IPS DF 19.7 (cell line): ENCODE measurements at regions not wholly inside any gene's neighbourhood (a gene's known extent, or its start where the extent isn't known, plus 50 kb on each side); places are given as distances from the start of the nearest gene placed in this dataset.

Experiments
- DNase-seq: peaks from one replicate; pipeline ENCODE4 v3.0.0-alpha.2; 2013; ENCODE audit warnings: low read depth, low spot score

GRCh38 chr9:110141227-110141793 is 66.6 kb downstream of the C9orf152 start:
- no peak for DNase-seq

GRCh38 chr9:110142253-110142652 is 65.7 kb downstream of the C9orf152 start:
- DNase-seq: no peak

GRCh38 chr9:110142868-110143481 is 65.0 kb downstream of the C9orf152 start:
- no peak for DNase-seq

GRCh38 chr9:110143485-110143884 is 64.5 kb downstream of the C9orf152 start:
- no peak for DNase-seq

GRCh38 chr9:110143950-110144545 is 63.9 kb downstream of the C9orf152 start:
- DNase-seq: no peak

GRCh38 chr9:110146373-110146772 is 61.6 kb downstream of the C9orf152 start:
- DNase-seq: no peak

GRCh38 chr9:110148384-110148783 is 59.6 kb downstream of the C9orf152 start:
- DNase-seq: no peak

- no peak for DNase-seq
Measured at GRCh38 chr9:110148891-110149290, 59.1 kb downstream of the C9orf152 start.
